PFSK-1 (cell line): ENCODE measurements at regions not wholly inside any gene's neighbourhood (a gene's known extent, or its start where the extent isn't known, plus 50 kb on each side); places are given as distances from the start of the nearest gene placed in this dataset.

Experiments
- FOXP2 ChIP-seq: optimal IDR thresholded peaks from 2 replicates; pipeline ENCODE3; 2011; ENCODE audit warnings: borderline replicate concordance, control low read depth, inconsistent platforms; ENCODE audit not compliant: insufficient read depth; ENCODE audit errors: extremely low read length, extremely low read depth
- POLR2AphosphoS5 ChIP-seq: IDR thresholded peaks from 2 replicates; pipeline ENCODE4 v1.6.1; 2012; ENCODE audit warnings: low read depth, mild to moderate bottlenecking, control low read depth, low read length, moderate library complexity
- SIN3A ChIP-seq: IDR thresholded peaks from 2 replicates; pipeline ENCODE4 v1.6.1; 2012; ENCODE audit warnings: mild to moderate bottlenecking, low read length, moderate library complexity, borderline replicate concordance; ENCODE audit not compliant: insufficient read depth
- TAF1 ChIP-seq: IDR thresholded peaks from 2 replicates; pipeline ENCODE4 v1.6.1; 2012; ENCODE audit warnings: low read length, control low read depth, borderline replicate concordance; ENCODE audit not compliant: insufficient read depth
- TF ChIP-seq, protein P1 (sequence below), 2 experiments: IDR thresholded peaks; 2 replicates each; pipeline versions ENCODE4 v1.6.1 to v1.8.0; 2011 to 2012; ENCODE audit warnings: low read depth in 2 of 2, low read length in 2 of 2, control low read depth in 1 of 2, inconsistent platforms in 1 of 2, mild to moderate bottlenecking in 1 of 2, moderate library complexity in 1 of 2; ENCODE audit not compliant: insufficient read depth in 1 of 2

DNA sequence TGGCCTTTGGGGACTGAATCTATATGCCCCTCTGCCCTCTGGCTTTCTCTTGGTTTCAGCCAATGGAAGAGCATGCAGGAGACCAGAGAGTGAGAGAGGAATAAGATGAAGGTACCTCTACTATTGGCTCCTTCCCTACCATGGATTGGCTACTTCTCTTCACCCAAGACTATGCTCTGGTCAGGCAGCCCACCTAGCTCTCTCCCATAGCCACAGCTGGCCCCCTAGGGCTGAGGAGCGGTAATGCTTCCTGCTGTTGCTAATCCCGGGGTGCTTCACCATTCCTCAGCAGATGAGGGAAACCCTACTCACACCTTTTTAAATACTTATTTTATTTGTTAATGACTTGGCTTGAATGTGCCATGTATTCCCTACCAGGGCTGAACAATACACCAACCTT, 142.4 kb downstream of the MREG start:
- no peak for TF ChIP-seq FOXP2
- TF ChIP-seq TAF1 = no peak
- TF ChIP-seq, protein P1, sequence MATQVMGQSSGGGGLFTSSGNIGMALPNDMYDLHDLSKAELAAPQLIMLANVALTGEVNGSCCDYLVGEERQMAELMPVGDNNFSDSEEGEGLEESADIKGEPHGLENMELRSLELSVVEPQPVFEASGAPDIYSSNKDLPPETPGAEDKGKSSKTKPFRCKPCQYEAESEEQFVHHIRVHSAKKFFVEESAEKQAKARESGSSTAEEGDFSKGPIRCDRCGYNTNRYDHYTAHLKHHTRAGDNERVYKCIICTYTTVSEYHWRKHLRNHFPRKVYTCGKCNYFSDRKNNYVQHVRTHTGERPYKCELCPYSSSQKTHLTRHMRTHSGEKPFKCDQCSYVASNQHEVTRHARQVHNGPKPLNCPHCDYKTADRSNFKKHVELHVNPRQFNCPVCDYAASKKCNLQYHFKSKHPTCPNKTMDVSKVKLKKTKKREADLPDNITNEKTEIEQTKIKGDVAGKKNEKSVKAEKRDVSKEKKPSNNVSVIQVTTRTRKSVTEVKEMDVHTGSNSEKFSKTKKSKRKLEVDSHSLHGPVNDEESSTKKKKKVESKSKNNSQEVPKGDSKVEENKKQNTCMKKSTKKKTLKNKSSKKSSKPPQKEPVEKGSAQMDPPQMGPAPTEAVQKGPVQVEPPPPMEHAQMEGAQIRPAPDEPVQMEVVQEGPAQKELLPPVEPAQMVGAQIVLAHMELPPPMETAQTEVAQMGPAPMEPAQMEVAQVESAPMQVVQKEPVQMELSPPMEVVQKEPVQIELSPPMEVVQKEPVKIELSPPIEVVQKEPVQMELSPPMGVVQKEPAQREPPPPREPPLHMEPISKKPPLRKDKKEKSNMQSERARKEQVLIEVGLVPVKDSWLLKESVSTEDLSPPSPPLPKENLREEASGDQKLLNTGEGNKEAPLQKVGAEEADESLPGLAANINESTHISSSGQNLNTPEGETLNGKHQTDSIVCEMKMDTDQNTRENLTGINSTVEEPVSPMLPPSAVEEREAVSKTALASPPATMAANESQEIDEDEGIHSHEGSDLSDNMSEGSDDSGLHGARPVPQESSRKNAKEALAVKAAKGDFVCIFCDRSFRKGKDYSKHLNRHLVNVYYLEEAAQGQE (IDR thresholded peaks at IDR 0.05; ENCODE audit: insufficient read depth in 1 of 2, low read depth in 2 of 2, low read length in 2 of 2) = no peak

DNA sequence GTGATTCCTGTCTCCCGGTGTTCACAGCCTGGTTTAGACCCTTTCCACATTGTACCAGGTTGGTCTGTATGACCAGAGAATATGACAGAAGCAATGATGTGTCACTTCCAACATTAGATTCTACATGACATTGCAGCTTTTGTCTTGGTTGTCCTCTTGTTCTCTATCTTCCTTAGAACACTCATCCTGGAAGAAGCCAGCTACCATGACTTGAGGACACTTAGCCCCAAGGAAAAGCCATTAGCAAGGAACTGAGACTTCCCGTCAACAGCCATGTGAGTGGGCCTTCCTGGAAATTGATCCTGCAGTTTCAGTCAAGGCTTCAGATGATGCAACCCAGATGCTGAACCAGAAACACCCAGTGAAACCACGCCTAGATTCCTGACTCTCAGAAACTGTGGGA, 143.3 kb downstream of the MREG start:
- TF ChIP-seq TAF1 (no peak), FOXP2 (no peak), POLR2AphosphoS5 (no peak), SIN3A (no peak)
- TF ChIP-seq, protein P1 (IDR thresholded peaks at IDR 0.05; ENCODE audit: insufficient read depth in 1 of 2, low read depth in 2 of 2, low read length in 2 of 2) = no peak

DNA sequence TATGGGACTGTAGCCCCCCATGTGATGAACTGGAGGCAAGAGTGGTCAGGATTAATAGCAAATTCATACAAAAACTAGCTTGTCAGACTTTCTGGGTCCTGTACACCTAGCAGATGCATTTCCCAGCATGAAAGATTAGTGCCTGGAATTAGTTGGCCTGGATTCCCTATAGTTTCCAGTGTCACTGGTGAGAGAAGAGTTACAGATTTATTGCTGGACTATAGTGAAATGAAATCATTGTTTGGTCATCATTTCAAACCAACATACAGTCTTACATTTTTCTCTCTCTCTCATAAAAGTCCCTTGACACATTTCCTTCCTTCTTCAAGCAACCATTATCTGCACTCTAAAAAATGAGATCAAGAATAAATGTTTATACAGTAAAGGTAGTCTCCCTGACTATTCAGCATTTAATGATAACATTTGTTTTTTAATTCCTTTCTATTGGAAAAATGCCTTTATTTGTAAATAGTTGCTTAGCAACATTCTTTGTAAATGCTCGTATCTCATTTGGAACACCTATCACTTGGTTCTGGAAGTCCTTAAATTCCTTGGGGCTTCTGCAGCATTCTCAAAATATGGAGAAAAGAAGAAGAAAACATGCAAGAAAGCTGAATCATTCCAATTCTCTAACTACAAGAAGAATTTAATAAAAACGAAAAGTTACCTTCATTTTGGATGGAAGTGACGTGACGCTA, 144.4 kb downstream of the MREG start:
- TF ChIP-seq FOXP2 (no peak), TAF1 (no peak), SIN3A (no peak), POLR2AphosphoS5 (no peak)
- TF ChIP-seq, protein P1 (IDR thresholded peaks at IDR 0.05; ENCODE audit: insufficient read depth in 1 of 2, low read depth in 2 of 2, low read length in 2 of 2) = no peak

DNA sequence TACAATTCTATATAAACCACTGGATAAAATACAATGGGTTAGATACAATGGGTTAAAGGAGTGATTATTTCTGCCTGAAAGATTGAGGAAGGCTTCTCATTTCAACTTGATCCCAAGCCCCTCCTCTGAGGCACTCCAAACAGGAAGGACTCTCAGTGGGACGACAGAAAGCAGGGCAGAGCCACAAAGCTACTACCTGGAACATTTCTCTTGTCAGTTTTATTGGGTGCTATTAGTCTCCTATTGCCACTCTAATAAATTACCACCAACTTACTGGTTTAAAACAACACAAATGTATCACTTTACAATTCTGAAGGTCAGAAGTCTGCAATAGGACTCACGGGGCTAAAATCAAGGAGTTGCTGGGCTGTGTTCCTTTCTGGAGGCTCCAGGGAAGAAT, 146.7 kb downstream of the MREG start:
- no peak for TF ChIP-seq POLR2AphosphoS5
- no peak for TF ChIP-seq FOXP2
- no peak for TF ChIP-seq TAF1
- no peak for TF ChIP-seq SIN3A
- TF ChIP-seq, protein P1 (IDR thresholded peaks at IDR 0.05; ENCODE audit: insufficient read depth in 1 of 2, low read depth in 2 of 2, low read length in 2 of 2) = no peak

DNA sequence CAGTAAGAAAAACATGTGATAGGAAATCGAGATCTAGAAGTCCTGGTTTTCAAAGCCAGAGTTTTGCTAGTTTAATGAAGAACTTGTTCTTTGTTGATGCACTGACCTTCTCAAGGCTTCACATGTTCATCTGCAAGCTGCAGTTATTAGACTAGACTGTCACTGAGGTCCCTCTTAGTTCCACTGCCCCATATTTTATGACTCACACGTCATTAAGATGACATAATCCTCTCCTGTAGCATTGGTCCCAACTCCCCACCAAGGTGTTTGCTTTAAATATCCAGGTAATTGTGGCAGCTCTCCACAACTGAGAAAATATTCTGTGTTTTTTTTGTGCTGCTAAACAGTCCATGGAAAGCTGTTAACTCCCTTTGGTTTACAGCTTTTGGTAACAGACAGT, 149.7 kb downstream of the MREG start:
- no peak for TF ChIP-seq SIN3A
- TF ChIP-seq, protein P1 (IDR thresholded peaks at IDR 0.05; ENCODE audit: insufficient read depth in 1 of 2, low read depth in 2 of 2, low read length in 2 of 2) = no peak
- TF ChIP-seq TAF1 = no peak
- no peak for TF ChIP-seq POLR2AphosphoS5
- no peak for TF ChIP-seq FOXP2
